CD4-positive, alpha-beta T cell (primary cell): ENCODE measurements at regions not wholly inside any gene's neighbourhood (a gene's known extent, or its start where the extent isn't known, plus 50 kb on each side); places are given as distances from the start of the nearest gene placed in this dataset.

ENCODE experiments used
- ATAC-seq: fragments of 200-7000 bp; cut with Tn5 transposase; one replicate; pipeline ENCODE4 v1.10.0; 2022; ENCODE audit warnings: mild to moderate bottlenecking; ENCODE audit not compliant: poor library complexity
- CTCF ChIA-PET: fragments of 350-600 bp; sonication (Branson Sonifier 250); formaldehyde crosslinking; loops from one replicate; lab custom pipeline; 2021; ENCODE audit warnings: antibody characterized with exemption, inconsistent platforms; lab: Charles Lee
- POLR2A ChIA-PET: fragments of 350-600 bp; sonication (Branson Sonifier 250); formaldehyde crosslinking; loops from one replicate; lab custom pipeline; 2021; ENCODE audit warnings: antibody characterized with exemption, inconsistent platforms; lab: Charles Lee
- DNase-seq, 14 experiments: peaks; one replicate each; pipeline ENCODE4 v3.0.0-alpha.2; 2013 to 2020; ENCODE audit warnings: mixed read lengths in 2 of 14
- H3K27ac ChIP-seq, 2 donors: one replicate each; pipeline versions ENCODE4 v1.5.1 to v1.7.0; 2013; ENCODE audit warnings: low read length in 2 of 2, low read depth in 1 of 2, mild to moderate bottlenecking in 1 of 2
- H3K27me3 ChIP-seq, 2 experiments: 1 replicate in 1 of 2; 2 replicates in 1 of 2; pipeline versions ENCODE4 v1.6.1 to v1.7.0; 2013; ENCODE audit warnings: low read length in 2 of 2, control low read depth in 1 of 2, mild to moderate bottlenecking in 1 of 2, moderate library complexity in 1 of 2; ENCODE audit not compliant: insufficient read depth in 2 of 2, control insufficient read depth in 1 of 2
- H3K36me3 ChIP-seq: one replicate; pipeline ENCODE4 v1.6.1; 2013; ENCODE audit warnings: low read length, control low read depth; ENCODE audit not compliant: insufficient read depth
- H3K4me1 ChIP-seq: one replicate; pipeline ENCODE4 v1.6.1; 2013; ENCODE audit warnings: low read length, control low read depth; ENCODE audit not compliant: insufficient read depth
- H3K4me3 ChIP-seq: one replicate; pipeline ENCODE4 v1.5.1; 2013; ENCODE audit warnings: mild to moderate bottlenecking, low read length, moderate library complexity
- H3K9me3 ChIP-seq, 2 experiments: 1 replicate in 1 of 2; 2 replicates in 1 of 2; pipeline versions ENCODE4 v1.6.1 to v1.7.0; 2013; ENCODE audit warnings: low read length in 2 of 2, mild to moderate bottlenecking in 2 of 2, control low read depth in 1 of 2, moderate library complexity in 1 of 2; ENCODE audit not compliant: control insufficient read depth in 1 of 2, insufficient read depth in 1 of 2
- H3K27ac Mint-ChIP-seq: one replicate; pipeline ENCODE4 v1.8.0; 2020; ENCODE audit warnings: mixed read lengths
- H3K27me3 Mint-ChIP-seq: one replicate; pipeline ENCODE4 v1.8.0; 2021; ENCODE audit warnings: mixed read lengths
- H3K36me3 Mint-ChIP-seq: one replicate; pipeline ENCODE4 v1.8.0; 2021; ENCODE audit warnings: low read depth, mixed read lengths
- H3K4me1 Mint-ChIP-seq: one replicate; pipeline ENCODE4 v1.8.0; 2021; ENCODE audit warnings: low read depth, mixed read lengths
- H3K4me3 Mint-ChIP-seq: one replicate; pipeline ENCODE4 v1.8.0; 2020; ENCODE audit warnings: mild to moderate bottlenecking, mixed read lengths
- H3K9me3 Mint-ChIP-seq: one replicate; pipeline ENCODE4 v1.8.0; 2020; ENCODE audit warnings: mixed read lengths
- intact Hi-C, 2 experiments: fragments of 100-400 bp; cut with DNase I in 1 of 2; cut with micrococcal nuclease in 1 of 2; formaldehyde crosslinking; loops; one replicate each; pipeline versions ENCODE4 v1.15.1 to v1.9.0; 2023 to 2025; cut with DNase I, micrococcal nuclease
- TF ChIP-seq, protein P1 (sequence below): fragments of 200-600 bp; IDR thresholded peaks from one replicate; pipeline ENCODE4 v1.8.0; 2022; ENCODE audit warnings: antibody characterized with exemption, mild to moderate bottlenecking

DNA sequence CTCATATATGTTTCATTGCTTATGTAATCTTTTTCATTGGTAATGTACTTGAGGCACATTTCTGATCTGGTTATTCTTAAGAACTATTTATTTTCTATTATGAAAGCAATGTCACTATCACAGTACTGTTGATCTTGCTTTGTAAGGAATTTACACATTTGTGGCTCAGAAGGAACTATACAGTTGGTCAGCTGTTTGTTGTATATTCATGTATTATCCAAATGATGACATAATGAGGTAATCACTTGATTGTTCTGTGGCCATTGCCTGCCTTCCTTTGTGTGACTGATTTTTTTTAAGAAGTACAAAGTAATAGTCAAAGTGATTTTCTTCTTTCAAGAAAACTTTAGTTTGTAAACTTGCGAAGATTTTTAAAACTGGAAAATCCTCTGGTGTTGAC is 399.9 kb downstream of the TMEM161B start:
- no peak overlapping the region for H3K27ac ChIP-seq
- ChIA-PET CTCF (interaction anchor here (0.8 kb wide), 1 partner anchor 20 kb away, joined by 3 read pairs; no protein-coding TSS in a partner anchor), POLR2A (no interaction called here)
- intact Hi-C loops = no loop called here
- H3K9me3 ChIP-seq = no peaks in the 10 kb centered on the region
- H3K4me1 ChIP-seq = no peaks in the 10 kb centered on the region
- H3K4me3 ChIP-seq = no peak overlapping the region
- H3K4me3 Mint-ChIP-seq = no peak overlapping the region
- H3K27me3 ChIP-seq = no peaks in the 10 kb centered on the region
- TF ChIP-seq, protein P1, sequence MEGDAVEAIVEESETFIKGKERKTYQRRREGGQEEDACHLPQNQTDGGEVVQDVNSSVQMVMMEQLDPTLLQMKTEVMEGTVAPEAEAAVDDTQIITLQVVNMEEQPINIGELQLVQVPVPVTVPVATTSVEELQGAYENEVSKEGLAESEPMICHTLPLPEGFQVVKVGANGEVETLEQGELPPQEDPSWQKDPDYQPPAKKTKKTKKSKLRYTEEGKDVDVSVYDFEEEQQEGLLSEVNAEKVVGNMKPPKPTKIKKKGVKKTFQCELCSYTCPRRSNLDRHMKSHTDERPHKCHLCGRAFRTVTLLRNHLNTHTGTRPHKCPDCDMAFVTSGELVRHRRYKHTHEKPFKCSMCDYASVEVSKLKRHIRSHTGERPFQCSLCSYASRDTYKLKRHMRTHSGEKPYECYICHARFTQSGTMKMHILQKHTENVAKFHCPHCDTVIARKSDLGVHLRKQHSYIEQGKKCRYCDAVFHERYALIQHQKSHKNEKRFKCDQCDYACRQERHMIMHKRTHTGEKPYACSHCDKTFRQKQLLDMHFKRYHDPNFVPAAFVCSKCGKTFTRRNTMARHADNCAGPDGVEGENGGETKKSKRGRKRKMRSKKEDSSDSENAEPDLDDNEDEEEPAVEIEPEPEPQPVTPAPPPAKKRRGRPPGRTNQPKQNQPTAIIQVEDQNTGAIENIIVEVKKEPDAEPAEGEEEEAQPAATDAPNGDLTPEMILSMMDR = no peak
- H3K9me3 Mint-ChIP-seq = peaks cover 8% of the 10 kb centered on the region
- H3K4me1 Mint-ChIP-seq = no peaks in the 10 kb centered on the region
- no peaks in the 10 kb centered on the region for H3K36me3 ChIP-seq
- no peak for ATAC-seq
- H3K36me3 Mint-ChIP-seq = no peaks in the 10 kb centered on the region
- no peaks in the 10 kb centered on the region for H3K27me3 Mint-ChIP-seq
- DNase-seq = no peak
- H3K27ac Mint-ChIP-seq = no peak overlapping the region

DNA sequence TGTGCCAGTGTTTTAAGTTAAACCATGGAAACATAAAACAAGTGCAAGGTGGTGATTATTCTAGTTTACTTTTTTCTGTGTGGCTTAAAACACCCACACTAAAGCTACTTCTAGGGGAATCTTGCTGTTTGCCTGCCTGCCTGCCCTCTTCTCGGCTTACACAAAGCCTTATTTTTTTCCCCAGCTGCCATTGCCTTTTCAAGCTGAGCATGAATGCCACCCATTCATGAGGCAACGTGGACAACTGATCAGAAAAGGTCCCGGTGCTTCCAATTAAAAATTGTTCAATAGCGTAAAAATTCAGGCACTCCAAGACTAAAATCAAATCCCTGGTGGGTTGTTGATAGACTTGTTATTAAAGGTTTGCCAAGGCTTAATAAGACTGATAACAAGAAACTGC is 401.4 kb downstream of the TMEM161B start:
- Mint-ChIP-seq H3K27me3 (no peaks in the 10 kb centered on the region), H3K27ac (no peak overlapping the region)
- no peak overlapping the region for H3K4me3 ChIP-seq

DNA sequence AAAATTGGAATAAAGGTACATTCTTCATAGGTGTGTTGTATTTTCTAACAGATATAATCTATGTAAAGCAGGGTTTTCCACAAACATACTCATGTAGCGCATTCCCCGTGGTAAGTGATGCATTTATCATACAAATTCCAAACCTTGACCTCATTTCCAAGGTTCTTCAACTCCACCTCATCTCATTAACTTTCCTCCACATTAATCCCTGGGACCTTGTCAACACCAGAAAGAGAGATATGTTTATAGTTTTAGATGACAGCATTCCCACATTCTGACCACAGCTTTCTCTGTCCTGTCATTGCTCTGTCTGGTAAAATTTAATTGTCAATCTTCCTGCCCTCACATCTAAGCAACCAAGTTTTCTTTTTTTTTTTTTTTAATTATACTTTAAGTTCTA is 415.1 kb downstream of the TMEM161B start:
- no peaks in the 10 kb centered on the region for H3K36me3 ChIP-seq
- no peak for ATAC-seq
- TF ChIP-seq, protein P1 = no peak
- Mint-ChIP-seq H3K27me3 (no peaks in the 10 kb centered on the region), H3K36me3 (no peaks in the 10 kb centered on the region), H3K4me1 (no peaks in the 10 kb centered on the region), H3K9me3 (peaks cover 4% of the 10 kb centered on the region), H3K4me3 (no peak overlapping the region), H3K27ac (no peak overlapping the region)
- ChIA-PET POLR2A (no interaction called here), CTCF (no interaction called here)
- intact Hi-C loops = no loop called here
- no peak overlapping the region for H3K27ac ChIP-seq
- peaks cover 0 to 3% of the 10 kb centered on the region in 2 experiments for H3K9me3 ChIP-seq
- no peak overlapping the region for H3K4me3 ChIP-seq
- no peaks in the 10 kb centered on the region for H3K27me3 ChIP-seq
- DNase-seq = no peak
- H3K4me1 ChIP-seq = no peaks in the 10 kb centered on the region

More for the DNA sequence above, 401.4 kb downstream of the TMEM161B start:
- H3K9me3 ChIP-seq = no peaks in the 10 kb centered on the region
- no peaks in the 10 kb centered on the region for H3K4me1 Mint-ChIP-seq
- ChIA-PET POLR2A (no interaction called here), CTCF (interaction anchor here (0.5 kb wide), 1 partner anchor 437 kb away, joined by 3 read pairs; no protein-coding TSS in a partner anchor)
- TF ChIP-seq, protein P1 = no peak
- no peak overlapping the region for H3K27ac ChIP-seq
- no peaks in the 10 kb centered on the region for H3K4me1 ChIP-seq
- no peak overlapping the region for H3K4me3 Mint-ChIP-seq
- H3K27me3 ChIP-seq = no peaks in the 10 kb centered on the region
- no peaks in the 10 kb centered on the region for H3K36me3 Mint-ChIP-seq
- H3K9me3 Mint-ChIP-seq = peaks cover 8% of the 10 kb centered on the region
- DNase-seq (no peak), ATAC-seq (no peak)
- intact Hi-C loops = no loop called here
- H3K36me3 ChIP-seq = no peaks in the 10 kb centered on the region
